Activated T-helper 9 cell treated with anti-CD3 and anti-CD28 coated beads, Interleukin-2, amount 50 U/mL, for 16 hours (primary cell): ENCODE measurements at regions not wholly inside any gene's neighbourhood (a gene's known extent, or its start where the extent isn't known, plus 50 kb on each side); places are given as distances from the start of the nearest gene placed in this dataset.
"Not testable (repeated sequence)": the region's sequence is repeated elsewhere in the genome, so short reads cannot be mapped to it uniquely, and the experiment has no call there.

Experiments
- DNase-seq: peaks from one replicate; pipeline ENCODE4 v3.0.0-alpha.2; 2020; ENCODE audit warnings: low read depth

GRCh38 chr1:194410756-194411155, 1224.3 kb upstream of the B3GALT2 start:
- no peak for DNase-seq

GRCh38 chr1:194407238-194407637, 1220.8 kb upstream of the B3GALT2 start:
- not testable (repeated sequence) for DNase-seq

DNA sequence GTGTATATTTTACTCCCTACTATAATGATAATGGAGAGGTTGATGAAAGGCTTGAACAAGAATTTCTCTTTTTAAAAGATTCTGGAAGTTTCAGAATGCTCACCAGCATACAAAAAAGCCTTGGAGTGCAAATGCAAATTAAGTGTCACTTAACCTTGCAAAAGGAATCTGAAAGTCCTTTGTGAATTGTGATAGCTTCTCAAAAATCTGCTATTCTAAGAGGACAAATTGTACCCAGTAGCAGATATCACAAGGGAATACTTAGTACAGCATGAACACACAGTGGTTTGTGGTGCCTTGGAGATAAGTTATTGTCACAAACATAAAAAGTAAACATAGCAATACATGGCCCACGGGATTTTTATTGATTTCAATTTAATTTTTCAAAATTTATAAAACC, 1208.3 kb upstream of the B3GALT2 start:
- DNase-seq: no peak

DNA sequence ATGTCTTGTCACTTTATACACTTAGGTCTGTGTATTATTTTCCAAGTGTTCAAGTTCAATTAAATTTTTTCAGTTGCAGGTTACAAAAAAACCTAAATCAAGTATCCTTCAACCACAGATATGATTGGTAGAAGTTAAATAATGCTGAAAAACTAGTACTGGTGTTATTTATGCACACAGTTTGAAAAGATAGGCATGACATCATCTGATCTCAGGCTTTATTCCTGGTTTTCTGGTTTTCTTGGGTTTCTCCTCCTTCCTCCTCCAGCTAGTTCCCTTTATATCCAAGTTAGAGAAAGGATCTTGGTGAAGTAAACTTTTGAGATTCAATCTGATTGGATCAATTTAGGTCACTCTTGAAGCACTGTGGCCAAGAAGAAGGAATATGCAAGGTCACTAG, 1201.1 kb upstream of the B3GALT2 start:
- DNase-seq: no peak

- no peak for DNase-seq
Measured at GRCh38 chr1:194378517-194378916, 1192.1 kb upstream of the B3GALT2 start.

GRCh38 chr1:194374649-194375048, 1188.2 kb upstream of the B3GALT2 start:
- DNase-seq: no peak

DNA sequence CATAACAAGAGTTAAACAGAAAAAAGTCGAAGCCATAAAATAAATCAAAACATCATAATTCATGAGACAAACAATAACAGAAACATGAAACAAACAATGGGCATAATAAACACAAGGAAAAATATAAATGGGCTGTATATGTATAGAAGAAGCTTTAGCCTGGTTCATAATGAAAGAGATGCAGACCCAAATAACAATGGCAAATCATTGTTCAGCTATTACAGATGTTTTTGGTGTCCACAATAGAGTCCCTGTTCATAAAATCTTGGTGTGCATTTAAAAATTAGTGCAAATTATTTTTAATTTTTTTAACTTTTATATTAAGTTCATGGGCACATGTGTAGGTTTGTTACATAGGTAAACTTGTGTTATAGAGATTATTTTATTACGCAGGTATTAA, 1185.9 kb upstream of the B3GALT2 start:
- no peak for DNase-seq

DNA sequence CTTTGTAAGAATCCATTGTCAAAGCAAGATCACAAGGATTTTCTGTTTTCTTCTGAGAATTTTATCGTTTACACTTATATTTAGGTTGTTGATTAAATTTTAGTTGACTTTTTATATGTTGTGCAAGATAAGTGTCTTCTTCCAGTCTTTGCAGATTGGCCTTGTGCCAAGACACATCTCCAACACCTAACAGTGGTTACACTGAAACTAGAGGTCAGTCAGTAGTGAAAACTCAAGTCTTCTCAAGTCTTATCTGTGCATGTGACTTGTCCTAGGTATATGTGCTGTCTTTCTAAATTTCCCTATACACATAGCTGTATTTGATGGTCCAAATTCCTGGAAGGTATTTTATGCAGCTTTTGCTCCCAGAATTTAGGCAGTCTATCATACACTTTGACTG, 1183.2 kb upstream of the B3GALT2 start:
- DNase-seq: no peak

DNA sequence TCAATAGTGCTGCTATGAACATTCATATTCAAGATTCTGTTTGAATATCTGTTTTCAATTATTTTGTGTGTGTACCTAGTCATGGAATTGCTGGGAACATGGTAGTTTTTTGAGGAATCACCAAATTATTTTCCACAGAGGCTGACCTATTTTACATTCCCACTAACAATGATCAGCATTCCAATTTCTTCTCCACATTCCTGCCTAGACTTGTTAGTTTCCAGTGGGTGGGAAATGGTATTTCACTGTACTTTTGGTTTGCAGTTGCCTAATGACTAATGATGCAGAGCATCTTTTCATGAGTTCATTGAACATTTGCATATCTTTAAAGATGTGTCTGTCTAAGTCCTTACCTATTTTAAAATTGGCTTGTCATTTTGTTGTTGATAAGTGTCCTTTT, 1182.6 kb upstream of the B3GALT2 start:
- no peak for DNase-seq

DNA sequence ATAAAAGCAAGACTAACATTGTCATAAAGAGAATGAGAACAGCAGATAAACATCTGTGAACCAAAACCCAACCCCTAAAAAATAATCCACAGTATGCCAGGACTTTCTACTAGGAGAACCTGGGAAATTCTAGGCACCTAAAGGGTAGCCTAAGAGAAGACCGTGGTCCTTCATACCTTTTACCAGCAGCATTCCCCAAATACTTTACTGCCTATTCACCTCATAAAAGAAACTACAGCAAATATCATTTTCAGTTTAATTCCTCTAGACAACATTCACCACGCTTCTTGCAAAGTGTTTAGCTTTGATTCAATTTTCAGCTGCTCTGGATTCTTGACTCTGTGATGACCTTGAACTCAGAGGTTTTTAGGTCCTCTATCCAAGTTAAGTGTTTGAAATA, 1180.7 kb upstream of the B3GALT2 start:
- DNase-seq: no peak

GRCh38 chr1:194366705-194367104, 1180.3 kb upstream of the B3GALT2 start:
- no peak for DNase-seq

GRCh38 chr1:194362327-194362726, 1175.9 kb upstream of the B3GALT2 start:
- no peak for DNase-seq

GRCh38 chr1:194361374-194362131, 1175.1 kb upstream of the B3GALT2 start:
- no peak for DNase-seq

GRCh38 chr1:194358208-194358581, 1171.8 kb upstream of the B3GALT2 start:
- no peak for DNase-seq

DNA sequence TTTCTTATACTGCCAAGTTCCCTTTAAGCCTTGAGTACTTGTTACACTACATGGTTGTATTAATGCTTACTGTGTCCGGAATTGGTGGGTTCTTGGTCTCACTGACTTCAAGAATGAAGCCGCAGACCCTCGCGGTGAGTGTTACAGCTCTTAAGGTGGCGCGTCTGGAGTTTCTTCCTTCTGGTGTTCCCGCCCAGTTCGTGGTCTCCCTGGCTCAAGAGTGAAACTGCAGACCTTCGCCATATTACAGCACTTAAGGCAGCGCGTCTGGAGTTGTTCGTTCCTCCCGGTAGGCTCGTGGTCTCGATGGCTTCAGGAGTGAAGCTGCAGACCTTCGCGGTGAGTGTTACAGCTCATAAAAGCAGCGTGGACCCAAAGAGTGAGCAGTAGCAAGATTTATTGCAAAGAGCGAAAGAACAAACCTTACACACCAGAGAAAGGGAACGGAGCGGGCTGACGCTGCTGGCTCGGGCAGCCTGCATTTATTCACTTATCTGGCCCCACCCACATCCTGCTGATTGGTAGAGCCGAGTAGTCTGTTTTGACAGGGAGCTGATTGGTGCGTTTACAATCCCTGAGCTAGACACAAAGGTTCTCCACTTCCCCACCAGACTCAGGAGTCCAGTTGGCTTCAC, 1171.3 kb upstream of the B3GALT2 start:
- not testable (repeated sequence) for DNase-seq

DNA sequence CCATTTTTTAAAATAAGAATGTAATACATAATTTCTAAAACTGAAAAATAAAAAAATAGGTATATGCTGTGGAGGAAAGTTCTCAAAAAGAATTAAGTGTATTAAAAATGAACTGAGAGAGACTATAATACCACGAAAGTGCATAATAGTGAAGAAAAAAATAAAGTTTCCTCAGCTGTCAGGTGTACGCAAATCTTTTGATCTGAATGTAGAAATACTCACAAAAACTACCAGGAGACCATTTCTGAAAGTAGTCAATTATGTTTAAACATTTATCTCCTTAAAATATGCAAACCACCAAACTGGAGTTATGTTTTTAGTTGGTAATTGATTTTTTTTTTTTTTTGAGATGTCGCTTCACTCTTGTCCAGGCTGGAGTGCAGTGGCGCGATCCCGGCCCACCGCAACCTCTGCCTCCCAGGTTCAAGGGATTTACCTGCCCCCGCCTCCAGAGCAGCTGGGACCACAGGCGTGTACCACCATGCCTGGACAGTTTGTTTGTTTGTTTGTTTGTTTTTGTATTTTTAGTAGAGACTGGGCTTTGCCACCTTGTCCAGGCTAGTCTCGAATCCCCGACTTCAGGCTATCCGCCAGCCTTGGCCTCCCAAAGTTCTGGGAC, 1169.2 kb upstream of the B3GALT2 start:
- DNase-seq: no peak

DNA sequence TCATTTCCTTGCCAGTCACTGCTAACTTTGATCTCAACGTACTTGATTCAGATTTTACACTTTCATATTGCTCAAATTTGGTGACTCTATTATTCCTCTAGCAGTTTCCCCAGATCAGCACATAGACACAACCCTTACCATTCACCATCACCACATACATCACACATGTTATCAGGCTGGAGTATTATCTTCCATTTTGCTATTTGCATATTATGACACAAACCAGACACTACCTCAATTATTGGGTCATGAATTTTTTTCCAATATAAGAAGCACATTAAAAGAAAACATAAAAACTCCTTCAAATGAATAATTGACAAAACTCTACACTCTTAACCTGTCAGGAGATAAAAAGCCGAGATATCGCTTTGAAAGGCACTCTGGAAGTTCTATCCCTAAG, 1166.7 kb upstream of the B3GALT2 start:
- DNase-seq: no peak

GRCh38 chr1:194347200-194347599, 1160.8 kb upstream of the B3GALT2 start:
- no peak for DNase-seq

GRCh38 chr1:194342484-194343262, 1156.3 kb upstream of the B3GALT2 start:
- DNase-seq: no peak

DNA sequence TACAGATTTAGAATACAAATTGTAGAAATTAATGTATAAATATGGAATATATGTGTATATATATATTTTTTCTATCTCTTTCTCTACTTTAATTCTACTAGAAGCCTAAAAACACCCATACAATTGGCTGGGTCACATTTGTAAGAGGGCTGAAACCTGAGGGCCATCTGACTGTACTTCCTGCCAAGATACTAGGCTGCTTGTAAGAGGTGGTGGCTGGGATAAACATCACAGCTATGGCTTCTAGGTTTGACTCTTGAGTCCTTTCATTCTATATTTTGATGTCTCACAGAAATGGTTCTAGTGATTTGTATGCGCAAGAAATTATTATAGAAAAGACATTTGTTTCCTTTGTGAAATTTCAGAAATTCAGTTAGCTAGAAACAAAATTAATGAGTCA, 1155.2 kb upstream of the B3GALT2 start:
- DNase-seq: no peak

DNA sequence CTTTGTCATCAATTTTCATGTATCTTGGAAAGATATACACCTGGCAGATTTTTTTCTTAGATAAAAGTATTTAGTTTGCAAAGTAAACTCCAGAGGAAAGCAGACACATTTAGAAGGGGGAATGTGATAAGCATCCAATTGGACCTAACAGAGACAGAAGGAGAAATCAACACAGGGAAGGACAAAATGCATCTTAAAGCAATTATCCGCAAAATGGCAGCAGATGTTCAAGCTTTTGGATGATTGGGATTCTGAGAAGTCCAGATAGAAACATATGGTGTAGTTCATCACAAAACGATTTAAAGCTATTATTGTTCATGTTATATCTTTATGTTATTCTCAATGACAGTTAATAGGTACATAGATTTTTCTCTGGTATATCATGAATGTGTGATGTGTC, 1153.1 kb upstream of the B3GALT2 start:
- DNase-seq: no peak

GRCh38 chr1:194338241-194338948, 1152.0 kb upstream of the B3GALT2 start:
- DNase-seq: no peak
